ENCODE measurements at regions not wholly inside any gene's neighbourhood (a gene's known extent, or its start where the extent isn't known, plus 50 kb on each side); places are given as distances from the start of the nearest gene placed in this dataset.
"Not testable (repeated sequence)": the region's sequence is repeated elsewhere in the genome, so short reads cannot be mapped to it uniquely, and the experiment has no call there.

DNA sequence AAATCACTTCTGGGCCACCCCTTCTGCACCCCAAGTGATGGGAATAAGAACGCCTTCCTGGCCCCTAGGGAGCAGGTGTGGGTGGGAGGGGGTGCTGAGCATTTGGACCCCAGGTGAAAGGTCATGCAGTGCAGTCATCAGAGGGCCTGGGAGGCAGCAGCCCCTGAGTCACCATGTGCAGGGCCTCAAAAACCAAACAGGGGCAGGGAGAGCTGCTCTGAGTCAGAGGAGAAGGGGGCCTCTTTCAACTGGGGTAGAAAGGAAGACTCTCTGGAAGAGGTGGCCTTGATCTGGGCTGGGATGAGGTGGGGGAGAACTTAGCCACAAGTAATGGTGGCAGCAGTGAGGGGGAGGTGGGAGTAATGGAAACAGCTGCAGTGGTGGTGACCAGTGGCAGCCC, 164.3 kb downstream of the BUB3 start:
- DNase-seq (ENCODE audit: low read depth), result no peak

DNA sequence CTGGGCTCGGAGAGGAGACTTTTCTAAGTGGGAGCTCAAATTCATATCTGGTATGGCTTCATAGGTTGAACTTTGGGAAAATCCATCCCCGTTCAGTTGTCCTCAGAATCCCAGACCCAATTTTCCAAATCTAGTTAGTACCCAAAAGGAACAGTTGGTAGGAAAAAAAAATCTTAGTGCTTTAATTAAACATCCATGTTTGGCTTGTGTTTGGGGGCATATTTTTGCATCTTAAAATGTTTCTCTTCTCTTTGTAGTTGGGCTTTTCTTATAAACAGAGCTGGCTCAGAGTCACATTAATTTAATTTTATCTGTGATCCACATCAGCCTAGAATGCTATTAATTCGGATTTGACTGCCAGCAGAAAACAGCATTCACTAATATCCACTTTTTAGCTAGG, 165.9 kb downstream of the BUB3 start:
- no peak for DNase-seq (ENCODE audit: low read depth)

DNA sequence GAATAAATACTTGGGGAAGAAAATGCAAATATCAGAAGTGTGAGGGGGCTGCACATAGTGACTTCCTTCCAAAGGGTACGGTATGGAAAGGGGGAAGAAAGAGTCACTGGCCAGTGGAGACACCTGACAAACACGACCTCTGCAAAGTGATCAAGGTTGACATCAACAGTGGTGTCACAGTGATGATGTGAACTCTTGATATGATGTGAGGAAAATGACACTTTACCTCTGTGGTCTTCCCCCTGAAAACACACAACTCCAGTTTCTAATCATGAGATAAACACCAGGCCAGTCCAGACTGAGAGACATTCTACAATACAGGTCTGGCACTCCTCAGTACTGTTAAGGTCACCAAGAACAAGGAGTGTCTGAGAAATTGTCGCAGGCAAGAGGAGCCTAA, 169.7 kb downstream of the BUB3 start:
- DNase-seq (ENCODE audit: low read depth), result no peak

DNA sequence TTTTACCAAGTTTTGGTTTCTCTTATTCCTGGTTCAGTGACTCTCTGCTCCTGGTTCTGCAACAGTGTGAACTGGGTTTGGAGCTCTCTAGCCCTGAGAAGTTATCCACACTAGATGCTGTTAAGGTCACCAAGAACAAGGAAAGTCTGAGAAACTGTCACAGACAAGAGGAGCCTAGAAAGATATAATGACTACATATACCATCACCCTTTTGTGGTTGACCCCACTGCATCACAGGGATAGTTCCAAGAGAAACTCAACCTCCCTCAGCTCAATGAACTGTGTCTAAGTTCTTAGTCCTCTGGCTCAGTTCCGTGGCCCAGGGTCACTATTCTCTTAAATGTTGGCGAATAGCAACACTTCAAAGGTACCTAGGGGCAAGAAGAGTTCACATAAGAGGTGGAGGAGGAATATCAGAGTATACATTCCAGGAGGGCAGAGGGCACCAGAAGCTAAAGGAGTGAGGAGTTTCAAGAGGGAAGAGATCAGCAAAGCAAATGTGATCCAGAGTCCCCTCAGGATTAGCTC, 171.5 kb downstream of the BUB3 start:
- DNase-seq (ENCODE audit: low read depth), result no peak

DNA sequence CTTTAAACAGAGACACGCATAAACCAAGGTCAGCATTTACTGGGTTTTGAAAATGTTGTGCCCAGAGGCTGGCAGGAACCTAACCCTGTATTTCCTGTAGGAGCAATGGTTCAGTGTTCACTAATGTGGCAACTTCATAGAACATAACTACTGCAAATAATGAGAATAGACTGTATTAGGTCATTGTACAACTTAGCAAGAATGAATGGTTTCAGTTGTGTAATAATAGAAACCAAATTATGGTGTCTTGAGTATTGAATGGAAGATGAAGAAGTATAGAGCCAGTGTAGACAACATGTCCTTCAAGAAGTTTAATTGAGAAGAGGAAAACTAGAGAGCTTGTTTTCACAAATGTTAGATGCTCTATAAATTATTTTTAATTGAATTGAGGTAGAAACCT, 172.5 kb downstream of the BUB3 start:
- no peak for DNase-seq (ENCODE audit: low read depth)

DNA sequence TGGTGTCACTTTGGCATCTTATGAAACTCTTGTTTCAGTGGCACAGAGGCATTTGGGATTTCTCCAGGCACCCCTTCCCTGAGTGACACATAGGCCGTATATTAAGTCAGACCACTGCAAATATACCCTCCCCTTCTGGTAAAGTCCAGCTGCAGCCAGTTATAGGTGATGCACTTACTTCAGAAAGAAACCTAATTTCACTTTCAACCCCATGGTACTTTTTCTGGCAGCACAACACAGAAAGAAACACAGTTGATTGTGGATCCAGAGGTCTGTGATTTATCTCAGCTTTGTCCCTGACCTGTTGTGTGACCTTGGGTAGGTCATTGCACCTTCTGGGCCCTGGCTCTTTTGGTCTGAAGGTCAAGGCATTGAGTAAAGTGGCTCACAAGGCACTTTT, 173.2 kb downstream of the BUB3 start:
- DNase-seq (ENCODE audit: low read depth), result no peak

- no peak for DNase-seq (ENCODE audit: low read depth)
Observed at GRCh38 chr10:123327896-123328295, 173.7 kb downstream of the BUB3 start.

DNA sequence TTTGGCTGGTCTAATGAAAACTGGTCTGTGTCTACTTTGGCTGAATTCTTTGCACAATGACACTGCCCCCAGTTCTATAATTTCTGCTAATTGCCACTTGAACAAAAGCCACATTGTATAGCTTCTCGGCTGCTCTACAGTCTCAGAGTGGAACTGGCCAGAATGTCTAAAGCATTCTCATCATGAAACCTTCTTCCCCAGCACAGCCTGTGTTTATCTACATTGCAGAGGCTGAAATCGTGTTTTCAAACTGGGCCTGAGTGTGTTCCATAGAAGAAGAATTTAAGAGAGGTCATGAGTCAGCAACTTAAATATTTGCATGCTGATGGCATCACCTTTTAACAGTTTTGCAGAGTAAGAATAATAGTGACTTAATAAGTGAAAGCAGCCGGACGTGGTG, 177.2 kb downstream of the BUB3 start:
- no peak for DNase-seq (ENCODE audit: low read depth)

GRCh38 chr10:123346581-123346980, 192.4 kb downstream of the BUB3 start:
- DNase-seq (ENCODE audit: low read depth), result no peak

DNA sequence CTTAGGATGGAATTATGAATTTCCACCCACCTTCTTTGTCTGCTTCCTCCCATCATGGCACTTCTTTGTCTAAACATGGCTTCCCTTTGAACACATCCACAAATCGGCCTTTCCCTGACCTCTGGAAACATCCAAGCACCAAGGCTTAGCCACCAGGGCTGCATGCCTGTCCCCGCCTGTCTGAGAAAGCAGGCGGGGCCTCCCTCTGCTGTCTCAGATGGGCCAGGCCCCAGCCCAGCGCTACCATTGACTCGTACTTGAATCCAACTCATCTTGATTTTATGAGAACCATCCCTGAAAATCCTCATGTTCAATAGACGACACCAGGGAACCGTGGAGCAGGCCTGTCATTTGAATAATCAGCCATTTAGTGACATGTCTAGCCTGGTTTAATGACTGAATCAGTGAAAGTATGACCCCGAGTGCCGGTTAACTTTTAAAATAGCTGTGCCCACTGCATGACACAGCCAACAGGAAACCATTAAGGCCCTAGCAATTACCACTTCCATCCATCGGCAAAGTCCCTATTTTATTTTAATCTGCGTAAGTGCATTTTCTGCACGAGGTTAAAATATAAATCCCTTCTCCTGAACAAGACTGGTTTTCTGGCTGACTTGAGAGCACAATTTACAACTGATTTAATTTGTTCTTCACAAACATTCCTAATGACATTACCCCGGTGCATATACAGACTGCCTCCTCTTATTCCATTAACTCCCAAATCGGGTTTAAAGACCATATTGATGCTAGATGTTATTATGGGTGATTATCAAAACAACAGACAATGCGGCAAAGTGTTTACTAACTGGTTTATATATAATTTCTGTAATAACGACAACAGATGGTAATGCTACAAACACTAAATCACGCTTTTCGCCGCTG, 194.7 kb downstream of the BUB3 start:
- no peak for DNase-seq (ENCODE audit: low read depth)

DNA sequence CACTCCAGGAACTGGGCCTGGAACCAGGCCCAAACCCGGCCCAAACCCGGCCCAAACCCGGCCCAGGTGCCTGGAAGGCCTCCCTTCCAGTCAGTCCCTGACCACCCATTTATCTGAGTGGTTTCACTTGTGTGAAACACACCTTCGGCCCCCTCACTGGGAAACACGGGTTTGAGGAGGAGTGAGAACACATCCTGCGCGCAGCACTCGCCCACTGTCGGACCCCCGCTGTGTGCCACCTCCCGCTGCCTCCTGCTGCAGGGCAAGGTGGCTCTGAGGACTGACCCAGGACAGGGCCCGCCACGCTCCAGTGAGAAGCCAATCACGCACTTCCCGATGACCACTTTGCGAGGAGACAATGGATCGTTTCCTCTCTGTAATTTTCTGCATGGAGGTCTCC, 197.5 kb downstream of the BUB3 start:
- no peak for DNase-seq (ENCODE audit: low read depth)

DNA sequence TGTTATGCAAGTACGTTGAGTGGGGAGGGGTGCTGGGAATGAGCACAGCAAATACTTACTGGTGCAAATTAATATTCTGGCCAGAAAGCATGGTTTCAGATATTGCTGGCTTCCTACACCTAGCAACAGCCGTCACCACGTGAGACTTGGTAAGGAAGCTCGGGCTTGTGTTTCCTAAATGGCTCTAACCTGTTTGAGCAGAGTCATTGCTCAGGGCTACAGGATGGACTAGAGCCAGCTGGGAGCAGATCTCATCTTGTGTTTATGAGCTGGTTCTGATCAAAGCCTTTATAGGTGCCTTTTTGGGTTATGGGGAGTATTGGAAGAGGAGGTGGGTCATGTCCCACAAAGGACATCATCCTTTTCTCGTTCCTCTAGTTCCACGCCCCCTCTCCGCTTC, 200.3 kb downstream of the BUB3 start:
- DNase-seq (ENCODE audit: low read depth), result no peak

DNA sequence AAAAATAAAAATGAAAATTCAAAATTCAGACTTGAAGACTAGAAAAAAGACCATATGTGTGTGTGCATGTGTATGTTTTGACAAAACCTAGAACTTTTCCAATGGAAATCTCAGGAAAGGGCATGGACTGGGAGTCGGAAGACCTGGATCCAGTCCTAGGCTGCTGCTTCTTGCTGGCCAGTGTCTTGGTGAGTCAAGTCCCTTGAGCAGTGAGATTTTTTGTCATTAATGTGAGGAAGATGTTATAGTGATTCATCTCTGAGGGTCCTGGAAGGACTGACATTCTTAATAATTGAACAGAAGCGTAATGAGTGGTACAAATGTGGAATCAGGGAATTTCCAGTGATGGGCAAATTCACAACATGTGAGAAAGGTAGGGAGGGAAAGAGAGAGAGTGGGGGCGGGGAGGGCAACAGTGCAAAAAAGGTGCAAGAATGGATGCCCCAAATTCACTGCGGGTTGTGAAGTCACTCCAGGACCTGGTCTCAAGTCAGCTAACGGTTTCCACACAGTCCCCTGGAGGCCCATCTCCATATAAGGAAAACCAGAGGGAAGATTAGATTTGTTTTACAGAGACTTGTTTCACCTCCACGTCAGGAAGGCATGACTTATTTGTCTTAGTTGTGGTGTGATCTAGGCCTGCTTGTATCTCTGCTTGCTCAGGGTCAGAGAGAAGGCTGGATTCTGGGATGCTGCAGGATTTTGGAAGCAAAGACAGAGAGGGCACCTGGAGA, 201.7 kb downstream of the BUB3 start:
- DNase-seq (ENCODE audit: low read depth), result no peak

DNA sequence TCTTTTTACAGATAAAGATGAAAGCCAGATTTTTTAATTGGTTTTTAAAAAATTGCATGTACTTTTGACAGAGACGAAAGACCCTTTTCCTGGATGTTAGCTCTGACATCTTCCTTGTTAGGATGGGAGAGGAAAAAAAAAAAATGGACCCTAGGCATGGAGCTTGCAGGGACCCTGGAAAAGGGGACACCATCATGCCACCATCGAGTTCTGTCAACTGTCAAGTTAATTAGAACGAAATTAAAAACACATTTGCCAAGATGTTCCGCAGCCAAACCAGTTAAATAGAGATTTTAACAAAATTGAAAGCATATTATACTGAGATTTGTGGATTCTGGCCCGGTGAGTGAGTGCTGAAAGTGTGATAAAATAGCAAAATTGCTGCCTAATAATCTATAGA, 202.6 kb downstream of the BUB3 start:
- DNase-seq (ENCODE audit: low read depth), result no peak

DNA sequence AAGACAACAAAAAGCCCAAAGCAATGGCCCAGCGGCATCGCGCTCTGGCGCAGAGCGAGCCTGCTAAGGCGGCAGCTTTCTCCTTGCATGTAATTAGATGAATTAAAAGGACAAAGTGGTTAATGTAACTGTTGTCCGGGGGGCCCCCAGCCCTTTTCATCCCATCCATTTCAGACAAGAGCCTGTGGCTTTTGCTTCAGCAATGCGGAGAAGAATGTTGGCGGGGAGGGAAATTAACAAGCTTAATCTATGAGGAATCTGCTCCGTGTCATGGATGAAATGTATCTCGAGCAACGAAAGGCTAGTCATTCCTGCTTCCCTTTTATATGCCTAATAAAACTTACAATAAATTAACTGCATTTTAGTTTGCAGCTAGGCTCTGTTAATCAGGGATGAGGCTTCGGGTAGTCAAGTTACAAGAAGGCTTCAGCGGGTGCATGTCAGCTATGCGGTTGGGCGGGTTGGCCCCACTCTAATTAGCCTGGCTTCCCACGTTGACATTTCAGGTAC, 203.3 kb downstream of the BUB3 start:
- DNase-seq (ENCODE audit: low read depth), result no peak

DNA sequence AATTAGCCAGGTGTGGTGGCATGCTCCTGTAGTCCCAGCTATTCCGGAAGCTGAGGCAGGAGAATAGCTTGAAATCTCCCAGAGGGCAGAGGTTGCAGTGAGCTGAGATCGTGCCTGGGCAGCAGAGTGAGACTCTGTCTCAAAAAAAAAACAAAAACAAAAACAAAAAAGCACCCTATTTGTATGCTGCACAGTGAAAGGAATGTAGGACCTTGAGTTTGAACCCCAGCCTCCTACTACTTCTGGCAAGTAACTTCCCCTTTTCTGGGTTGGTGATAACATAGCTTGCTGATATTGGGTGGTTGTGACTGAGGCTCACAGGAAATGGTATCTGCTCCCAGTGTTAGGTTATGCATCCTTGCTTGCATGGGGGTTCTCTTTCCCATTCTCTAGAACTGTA, 205.3 kb downstream of the BUB3 start:
- no peak for DNase-seq (ENCODE audit: low read depth)

DNA sequence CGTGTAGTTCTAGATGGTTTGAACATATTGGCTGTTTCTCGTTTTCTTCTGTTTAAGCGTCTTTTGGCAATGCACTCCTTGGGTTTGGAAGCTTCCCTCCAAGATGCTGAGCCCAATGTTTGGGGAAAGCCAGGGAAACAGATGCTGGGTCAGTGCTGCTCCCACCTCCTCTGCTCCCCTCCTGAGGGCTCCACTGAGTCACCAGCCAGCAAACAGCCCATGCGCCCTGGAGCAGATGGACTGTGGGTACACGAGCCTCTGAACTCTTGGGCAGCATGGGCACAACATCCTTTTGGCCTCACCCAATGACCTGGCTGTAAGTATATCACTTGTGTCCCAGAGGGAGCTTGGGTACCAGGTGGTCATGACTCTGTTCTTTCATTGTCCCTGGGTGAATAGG, 207.6 kb downstream of the BUB3 start:
- DNase-seq (ENCODE audit: low read depth), result no peak

GRCh38 chr10:123367195-123367594, 213.0 kb downstream of the BUB3 start:
- no peak for DNase-seq (ENCODE audit: low read depth)

DNA sequence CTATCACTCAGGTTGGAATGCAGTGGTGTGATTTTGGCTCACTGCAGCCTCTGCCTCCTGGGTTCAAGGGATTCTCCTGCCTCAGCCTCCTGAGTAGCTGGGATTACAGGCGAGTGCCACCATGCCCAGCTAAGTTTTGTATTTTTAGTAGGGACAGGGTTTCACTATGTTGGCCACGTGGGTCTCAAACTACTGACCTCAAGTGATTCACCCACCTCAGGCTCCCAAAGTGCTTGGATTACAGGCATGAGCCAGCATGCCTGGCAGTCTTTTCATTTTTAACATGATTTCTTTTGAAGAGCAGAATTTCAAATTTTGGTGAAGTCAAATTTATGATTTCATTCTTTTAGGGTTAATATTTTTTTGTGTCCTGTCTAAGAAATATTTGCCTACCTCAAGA, 217.4 kb downstream of the BUB3 start:
- not testable (repeated sequence) for DNase-seq (ENCODE audit: low read depth)

- DNase-seq (ENCODE audit: low read depth), result no peak
Observed at GRCh38 chr10:123373591-123373990, 219.4 kb downstream of the BUB3 start.

DNA sequence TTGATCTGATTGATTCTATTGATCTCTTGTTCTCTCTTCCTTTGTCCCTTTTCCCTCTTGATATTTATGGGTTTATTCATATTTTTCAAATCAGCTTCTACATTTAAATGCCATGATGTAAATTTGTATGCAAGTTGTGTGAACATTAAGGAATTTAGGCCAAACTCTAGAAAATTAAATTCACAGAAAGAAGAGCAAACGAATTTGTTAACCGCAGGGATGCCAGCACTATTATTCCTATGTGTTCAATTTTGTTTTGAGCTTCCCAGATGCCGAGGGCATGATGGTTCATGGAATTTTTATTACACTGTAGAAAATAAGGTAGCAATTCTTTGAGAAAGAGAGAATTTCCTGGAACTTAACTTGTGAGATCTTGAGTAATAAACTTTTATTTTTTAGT, 220.9 kb downstream of the BUB3 start:
- DNase-seq (ENCODE audit: low read depth), result no peak

GRCh38 chr10:123375738-123376137, 221.5 kb downstream of the BUB3 start:
- no peak for DNase-seq (ENCODE audit: low read depth)

GRCh38 chr10:123377883-123378282, 223.7 kb downstream of the BUB3 start:
- no peak for DNase-seq (ENCODE audit: low read depth)
